ENCODE measurements at regions not wholly inside any gene's neighbourhood (a gene's known extent, or its start where the extent isn't known, plus 50 kb on each side); places are given as distances from the start of the nearest gene placed in this dataset.

DNA sequence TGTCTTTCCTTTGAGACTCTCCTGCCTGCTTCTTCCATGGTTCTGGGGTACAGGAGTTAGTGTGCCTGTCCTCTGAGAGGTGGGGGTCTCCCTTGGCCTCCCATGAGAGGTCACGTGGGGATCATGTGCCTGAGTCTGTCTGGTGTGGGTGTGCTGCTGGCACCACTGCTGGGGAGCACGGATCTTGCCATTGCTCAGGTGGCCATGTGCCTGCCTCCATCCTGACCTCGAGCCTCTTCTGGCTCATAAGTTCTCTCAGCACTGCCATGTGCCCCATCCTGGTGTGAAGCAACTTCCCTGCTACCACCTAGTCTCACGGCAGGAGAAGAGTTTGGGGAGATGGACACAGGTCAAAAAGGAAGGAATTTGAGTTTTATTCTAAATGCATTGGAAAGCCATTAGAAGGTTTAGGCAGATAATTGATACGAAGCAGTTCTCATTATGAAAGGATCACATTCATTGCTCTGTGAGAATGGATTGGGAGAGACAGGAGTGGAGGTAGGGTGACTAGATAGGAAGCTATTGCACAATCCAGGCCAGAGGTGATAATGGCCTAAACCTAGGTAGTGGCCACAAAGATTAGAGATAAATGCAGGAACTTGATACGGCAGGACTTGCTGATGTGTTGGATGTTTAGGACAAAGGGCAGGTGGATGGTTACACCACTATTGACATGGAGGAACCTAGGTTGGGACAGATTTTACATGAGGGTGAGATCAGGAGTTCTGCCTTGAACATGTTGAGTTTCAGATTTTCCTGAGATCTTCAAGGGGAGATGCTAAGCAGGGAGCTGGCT, 173.0 kb upstream of the RORA start:
- H3K4me3 ChIP-seq (ENCODE audit: low read depth, low read length) = no peak overlapping the region
- H3K27me3 ChIP-seq (ENCODE audit: insufficient read depth, low read depth, severe bottlenecking) = no peaks in the 10 kb centered on the region
- no peaks in the 10 kb centered on the region for H3K36me3 ChIP-seq
- DNase-seq = no peak
- H3K27ac ChIP-seq = no peak overlapping the region
- TF ChIP-seq, protein P1, sequence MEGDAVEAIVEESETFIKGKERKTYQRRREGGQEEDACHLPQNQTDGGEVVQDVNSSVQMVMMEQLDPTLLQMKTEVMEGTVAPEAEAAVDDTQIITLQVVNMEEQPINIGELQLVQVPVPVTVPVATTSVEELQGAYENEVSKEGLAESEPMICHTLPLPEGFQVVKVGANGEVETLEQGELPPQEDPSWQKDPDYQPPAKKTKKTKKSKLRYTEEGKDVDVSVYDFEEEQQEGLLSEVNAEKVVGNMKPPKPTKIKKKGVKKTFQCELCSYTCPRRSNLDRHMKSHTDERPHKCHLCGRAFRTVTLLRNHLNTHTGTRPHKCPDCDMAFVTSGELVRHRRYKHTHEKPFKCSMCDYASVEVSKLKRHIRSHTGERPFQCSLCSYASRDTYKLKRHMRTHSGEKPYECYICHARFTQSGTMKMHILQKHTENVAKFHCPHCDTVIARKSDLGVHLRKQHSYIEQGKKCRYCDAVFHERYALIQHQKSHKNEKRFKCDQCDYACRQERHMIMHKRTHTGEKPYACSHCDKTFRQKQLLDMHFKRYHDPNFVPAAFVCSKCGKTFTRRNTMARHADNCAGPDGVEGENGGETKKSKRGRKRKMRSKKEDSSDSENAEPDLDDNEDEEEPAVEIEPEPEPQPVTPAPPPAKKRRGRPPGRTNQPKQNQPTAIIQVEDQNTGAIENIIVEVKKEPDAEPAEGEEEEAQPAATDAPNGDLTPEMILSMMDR (IDR thresholded peaks at IDR 0.05; ENCODE audit: low read depth, low read length) = no peak
- H3K9me3 ChIP-seq (ENCODE audit: severe bottlenecking) = no peaks in the 10 kb centered on the region

DNA sequence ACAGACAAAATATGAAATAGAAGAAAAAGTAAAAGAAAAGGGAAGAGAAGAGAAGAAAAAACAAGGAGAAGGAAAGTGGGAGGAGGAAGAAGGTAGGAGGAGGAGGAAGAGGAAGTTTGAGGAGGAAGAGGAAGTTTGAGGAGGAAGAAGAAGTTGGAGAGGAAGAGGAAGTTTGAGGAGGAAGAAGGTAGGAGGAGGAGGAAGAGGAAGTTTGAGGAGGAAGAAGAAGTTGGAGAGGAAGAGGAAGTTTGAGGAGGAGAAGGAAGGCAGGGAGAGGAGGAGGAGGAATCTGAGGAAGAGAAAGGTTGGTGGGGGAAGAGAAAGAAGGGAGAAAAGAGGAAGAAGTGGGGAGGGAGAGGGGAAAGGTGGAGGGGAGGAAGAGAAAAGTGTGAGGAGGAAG, 169.2 kb upstream of the RORA start:
- DNase-seq = no peak
- no peaks in the 10 kb centered on the region for H3K36me3 ChIP-seq
- H3K4me3 ChIP-seq (ENCODE audit: low read depth, low read length) = no peak overlapping the region
- H3K27ac ChIP-seq = no peak overlapping the region
- H3K9me3 ChIP-seq (ENCODE audit: severe bottlenecking) = no peaks in the 10 kb centered on the region
- TF ChIP-seq, protein P1 (IDR thresholded peaks at IDR 0.05; ENCODE audit: low read depth, low read length) = no peak
- H3K27me3 ChIP-seq (ENCODE audit: insufficient read depth, low read depth, severe bottlenecking) = no peaks in the 10 kb centered on the region

DNA sequence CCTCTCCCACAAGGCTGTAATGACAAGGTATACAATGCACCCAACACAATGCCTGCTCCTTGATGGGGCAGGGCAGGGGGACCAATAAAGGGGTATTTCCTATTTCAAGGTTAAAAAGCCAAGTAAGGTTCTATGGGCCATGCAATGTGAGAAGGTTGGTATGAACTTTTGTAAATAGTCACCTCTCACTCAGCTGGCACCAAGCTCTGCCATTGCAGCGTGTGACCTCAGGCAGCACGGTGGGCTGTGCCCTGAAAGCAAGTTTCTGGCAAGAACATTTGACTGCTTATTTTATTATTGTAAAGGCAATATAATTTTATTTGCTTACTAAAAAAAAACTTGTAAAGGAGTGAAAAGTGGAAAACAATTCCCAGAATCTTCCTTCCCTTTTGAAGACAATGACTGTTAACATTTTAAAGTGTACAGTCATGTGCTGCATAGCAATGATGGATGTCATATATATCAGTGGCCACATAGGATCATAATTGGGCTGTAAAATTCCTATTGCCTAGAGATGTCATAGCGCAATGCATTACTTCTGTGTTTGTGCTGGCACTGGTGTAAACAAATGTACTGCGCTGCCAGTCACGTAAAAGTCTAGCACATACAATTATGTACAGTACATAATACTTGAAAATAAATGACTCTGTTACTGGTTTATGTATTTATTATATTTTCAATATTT, 167.3 kb upstream of the RORA start:
- TF ChIP-seq, protein P1 (IDR thresholded peaks at IDR 0.05; ENCODE audit: low read depth, low read length) = no peak
- no peak for DNase-seq
- H3K36me3 ChIP-seq = no peaks in the 10 kb centered on the region
- no peak overlapping the region for H3K27ac ChIP-seq
- H3K27me3 ChIP-seq (ENCODE audit: insufficient read depth, low read depth, severe bottlenecking) = no peaks in the 10 kb centered on the region
- H3K4me3 ChIP-seq (ENCODE audit: low read depth, low read length) = no peak overlapping the region
- no peaks in the 10 kb centered on the region for H3K9me3 ChIP-seq (ENCODE audit: severe bottlenecking)

DNA sequence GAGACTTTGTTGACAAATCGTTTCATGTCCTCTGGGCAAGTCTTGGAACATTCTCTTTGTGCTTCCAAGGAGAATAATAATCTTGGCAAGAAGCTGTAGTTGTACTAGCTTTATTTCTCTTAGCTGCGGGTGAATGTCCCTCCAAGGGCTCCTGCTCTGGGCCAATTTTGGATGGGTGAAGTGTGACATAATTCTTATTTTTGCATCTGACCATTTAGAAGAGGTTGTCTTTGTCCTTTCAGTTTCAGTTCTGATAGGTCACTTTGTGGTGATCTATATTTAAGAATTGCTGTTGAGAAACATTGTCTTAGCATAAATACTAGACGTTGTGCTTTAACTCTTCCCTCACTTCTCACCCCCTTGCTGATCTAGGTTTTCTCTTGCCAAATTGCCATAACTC, 164.8 kb upstream of the RORA start:
- no peak overlapping the region for H3K4me3 ChIP-seq (ENCODE audit: low read depth, low read length)
- TF ChIP-seq, protein P1 (IDR thresholded peaks at IDR 0.05; ENCODE audit: low read depth, low read length) = no peak
- no peak for DNase-seq
- no peak overlapping the region for H3K27ac ChIP-seq
- H3K27me3 ChIP-seq (ENCODE audit: insufficient read depth, low read depth, severe bottlenecking) = no peaks in the 10 kb centered on the region
- no peaks in the 10 kb centered on the region for H3K9me3 ChIP-seq (ENCODE audit: severe bottlenecking)
- H3K36me3 ChIP-seq = no peaks in the 10 kb centered on the region

DNA sequence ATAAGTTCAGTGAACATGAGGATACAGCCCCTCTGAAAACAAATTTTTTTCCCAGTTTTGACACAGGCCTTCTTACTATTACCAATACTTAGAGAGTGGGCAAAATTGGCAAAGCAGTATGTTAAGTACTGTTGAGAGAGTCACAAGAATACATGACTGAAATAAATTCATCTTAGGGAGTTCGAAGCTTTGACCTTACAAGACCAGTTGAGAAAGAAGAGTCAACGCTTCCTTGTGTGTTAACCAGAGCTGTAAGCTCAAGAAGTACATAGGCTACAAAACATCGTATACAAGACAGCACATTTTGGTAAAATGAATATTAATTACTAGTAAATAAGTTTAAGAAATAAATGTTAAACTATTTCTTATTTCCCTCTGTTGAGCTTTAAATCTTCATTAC, 164.4 kb upstream of the RORA start:
- TF ChIP-seq, protein P1 (IDR thresholded peaks at IDR 0.05; ENCODE audit: low read depth, low read length) = no peak
- Histone ChIP-seq H3K36me3 (no peaks in the 10 kb centered on the region), H3K4me3 (ENCODE audit: low read depth, low read length) (no peak overlapping the region), H3K27ac (no peak overlapping the region), H3K27me3 (ENCODE audit: insufficient read depth, low read depth, severe bottlenecking) (no peaks in the 10 kb centered on the region), H3K9me3 (ENCODE audit: severe bottlenecking) (no peaks in the 10 kb centered on the region)
- no peak for DNase-seq

All from WERI-Rb-1 (cell line).